ENCODE measurements at regions not wholly inside any gene's neighbourhood (a gene's known extent, or its start where the extent isn't known, plus 50 kb on each side); places are given as distances from the start of the nearest gene placed in this dataset.
A peak's percentile ranks its signal among the peaks of the same experiment; 100 is the strongest.

GRCh38 chr3:40989141-40990061 lies 209.9 kb upstream of the CTNNB1 start:
- FAIRE-seq (no peak), ATAC-seq (no peak), DNase-seq (ENCODE audit: extremely low read depth in 1 of 4, low spot score in 3 of 4) (no peak)
- 0% methylated on average over 6 of the region's 6 CpGs for WGBS (ENCODE audit: insufficient coverage, low coverage, missing lambda C conversion rate)
- Histone ChIP-seq H3K9me1 (ENCODE audit: control insufficient read depth, insufficient read depth, low read length) (no peaks in the 10 kb centered on the region), H3K4me1 (replicated peaks in 1 of 2; ENCODE audit: control insufficient read depth in 2 of 2, insufficient read depth in 2 of 2, low read length in 2 of 2) (no peaks in the 10 kb centered on the region), H3K79me2 (ENCODE audit: control insufficient read depth, insufficient read depth, low read length) (no peaks in the 10 kb centered on the region), H2AFZ (ENCODE audit: low read depth, low read length) (no peak overlapping the region), H3K4me3 (no peak overlapping the region), H4K20me1 (replicated peaks; ENCODE audit: control insufficient read depth, insufficient read depth, low read length) (no peaks in the 10 kb centered on the region), H3K27me3 (ENCODE audit: control insufficient read depth in 2 of 2, insufficient read depth in 2 of 2, low read length in 2 of 2) (no peaks in the 10 kb centered on the region), H3K4me2 (ENCODE audit: insufficient read depth, low read length) (no peak overlapping the region), H3K27ac (ENCODE audit: extremely low read depth, low read depth, low read length) (no peak overlapping the region), H3K9ac (ENCODE audit: insufficient read depth in 1 of 2, low read depth in 2 of 2, low read length in 2 of 2) (no peak overlapping the region), H3K9me3 (replicated peaks; ENCODE audit: control insufficient read depth, insufficient read depth, low read depth, low read length) (no peaks in the 10 kb centered on the region), H3K36me3 (ENCODE audit: control insufficient read depth, insufficient read depth, low read length) (no peaks in the 10 kb centered on the region)
- TF ChIP-seq CEBPZ (IDR thresholded peaks at IDR 0.05; ENCODE audit: borderline replicate concordance, low read depth, low read length) (no peak), XRCC4 (IDR thresholded peaks at IDR 0.05; ENCODE audit: extremely low read depth, insufficient read depth, insufficient read length) (no peak), ZNF77 (CRISPR knock-in tag; IDR thresholded peaks at IDR 0.05) (no peak), CXXC5 (CRISPR knock-in tag; IDR thresholded peaks at IDR 0.05) (no peak), ZNF121 (CRISPR knock-in tag; conservative IDR thresholded peaks at IDR 0.05) (no peak), POLR2AphosphoS2 (IDR thresholded peaks at IDR 0.05; ENCODE audit: low read length) (no peak), RBM25 (IDR thresholded peaks at IDR 0.05; ENCODE audit: low read depth, low read length, severe bottlenecking) (peak; percentile 46), HMBOX1 (IDR thresholded peaks at IDR 0.05) (no peak)
- POLR2A ChIA-PET, result no interaction called here
- no TSS peak for BruUV-seq (replicated peaks)
- in situ Hi-C loops (cut with MboI), result no loop called here
- intact Hi-C loops (cut with micrococcal nuclease), result no loop called here
- CTCF ChIA-PET (ENCODE audit: low intra/inter-chr PET ratio), result no interaction called here
